ENCODE measurements at regions not wholly inside any gene's neighbourhood (a gene's known extent, or its start where the extent isn't known, plus 50 kb on each side); places are given as distances from the start of the nearest gene placed in this dataset.

DNA sequence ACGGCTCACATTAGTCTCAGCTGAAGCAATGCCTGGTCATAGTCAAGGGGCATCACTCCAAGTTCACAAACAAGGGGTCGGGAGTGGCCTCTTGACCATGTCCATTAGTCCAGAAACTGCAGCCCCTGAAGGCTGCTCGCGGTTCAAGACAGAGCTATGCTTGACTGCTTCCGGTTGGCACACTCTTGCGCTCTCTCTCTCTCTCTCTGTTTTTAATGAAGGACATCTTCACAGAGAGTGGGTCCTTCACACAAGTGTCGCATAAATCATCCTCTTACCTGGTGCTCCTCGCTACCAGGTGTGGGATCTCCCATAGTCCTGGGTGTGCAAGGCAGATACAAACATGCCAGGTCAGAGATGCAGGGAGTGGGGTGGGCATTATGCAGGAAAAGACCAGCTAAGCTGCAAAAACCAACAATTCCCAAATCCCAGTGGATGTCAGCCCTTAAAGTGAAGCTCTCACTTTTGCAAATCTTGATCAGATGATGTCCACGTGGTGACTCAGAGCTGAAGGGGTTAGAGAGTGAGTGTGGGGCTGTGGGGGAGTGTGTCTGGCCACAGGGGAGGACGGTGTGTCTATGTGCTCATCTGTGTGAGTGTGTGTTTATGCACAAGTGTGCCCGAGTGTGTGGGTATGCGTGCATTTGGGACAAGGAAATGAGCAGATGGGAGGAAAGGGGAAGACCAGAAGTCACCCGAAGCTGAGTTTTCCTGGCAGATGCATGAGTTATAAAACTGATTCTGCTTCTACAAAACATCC lies 83.7 kb upstream of the PPP2R2D start:
- no peaks in the 10 kb centered on the region for H3K36me3 ChIP-seq (ENCODE audit: control insufficient read depth in 4 of 4, insufficient read depth in 4 of 4, low read length in 4 of 4)
- no peak for ATAC-seq (ENCODE audit: insufficient read depth, low FRiP score)
- no peak for DNase-seq
- no peak overlapping the region for H3K9ac ChIP-seq (ENCODE audit: insufficient read depth in 1 of 2, low read length in 2 of 2)
- H3K9me3 ChIP-seq (ENCODE audit: control insufficient read depth in 4 of 4, insufficient read depth in 3 of 4, low read length in 3 of 4) = peaks cover 0 to 9% (median 0%) of the 10 kb centered on the region in 4 donors
- TF ChIP-seq, protein P1, sequence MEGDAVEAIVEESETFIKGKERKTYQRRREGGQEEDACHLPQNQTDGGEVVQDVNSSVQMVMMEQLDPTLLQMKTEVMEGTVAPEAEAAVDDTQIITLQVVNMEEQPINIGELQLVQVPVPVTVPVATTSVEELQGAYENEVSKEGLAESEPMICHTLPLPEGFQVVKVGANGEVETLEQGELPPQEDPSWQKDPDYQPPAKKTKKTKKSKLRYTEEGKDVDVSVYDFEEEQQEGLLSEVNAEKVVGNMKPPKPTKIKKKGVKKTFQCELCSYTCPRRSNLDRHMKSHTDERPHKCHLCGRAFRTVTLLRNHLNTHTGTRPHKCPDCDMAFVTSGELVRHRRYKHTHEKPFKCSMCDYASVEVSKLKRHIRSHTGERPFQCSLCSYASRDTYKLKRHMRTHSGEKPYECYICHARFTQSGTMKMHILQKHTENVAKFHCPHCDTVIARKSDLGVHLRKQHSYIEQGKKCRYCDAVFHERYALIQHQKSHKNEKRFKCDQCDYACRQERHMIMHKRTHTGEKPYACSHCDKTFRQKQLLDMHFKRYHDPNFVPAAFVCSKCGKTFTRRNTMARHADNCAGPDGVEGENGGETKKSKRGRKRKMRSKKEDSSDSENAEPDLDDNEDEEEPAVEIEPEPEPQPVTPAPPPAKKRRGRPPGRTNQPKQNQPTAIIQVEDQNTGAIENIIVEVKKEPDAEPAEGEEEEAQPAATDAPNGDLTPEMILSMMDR (IDR thresholded peaks at IDR 0.05; ENCODE audit: control extremely low read depth, extremely low read depth) = no peak
- 66 to 73% methylated on average over 13 of the region's 13 CpGs for WGBS, 2 donors
- no peaks in the 10 kb centered on the region for H3K4me1 ChIP-seq (ENCODE audit: control insufficient read depth in 5 of 5, insufficient read depth in 5 of 5, low read length in 5 of 5)
- H3K27ac ChIP-seq (ENCODE audit: low read depth in 1 of 2, low read length in 1 of 2) = no peak overlapping the region
- peaks cover 0 to 20% (median 3%) of the 10 kb centered on the region in 3 donors for H3K27me3 ChIP-seq (ENCODE audit: control insufficient read depth in 3 of 3, insufficient read depth in 3 of 3, low read length in 2 of 3)
- H3K4me3 ChIP-seq = no peak overlapping the region

DNA sequence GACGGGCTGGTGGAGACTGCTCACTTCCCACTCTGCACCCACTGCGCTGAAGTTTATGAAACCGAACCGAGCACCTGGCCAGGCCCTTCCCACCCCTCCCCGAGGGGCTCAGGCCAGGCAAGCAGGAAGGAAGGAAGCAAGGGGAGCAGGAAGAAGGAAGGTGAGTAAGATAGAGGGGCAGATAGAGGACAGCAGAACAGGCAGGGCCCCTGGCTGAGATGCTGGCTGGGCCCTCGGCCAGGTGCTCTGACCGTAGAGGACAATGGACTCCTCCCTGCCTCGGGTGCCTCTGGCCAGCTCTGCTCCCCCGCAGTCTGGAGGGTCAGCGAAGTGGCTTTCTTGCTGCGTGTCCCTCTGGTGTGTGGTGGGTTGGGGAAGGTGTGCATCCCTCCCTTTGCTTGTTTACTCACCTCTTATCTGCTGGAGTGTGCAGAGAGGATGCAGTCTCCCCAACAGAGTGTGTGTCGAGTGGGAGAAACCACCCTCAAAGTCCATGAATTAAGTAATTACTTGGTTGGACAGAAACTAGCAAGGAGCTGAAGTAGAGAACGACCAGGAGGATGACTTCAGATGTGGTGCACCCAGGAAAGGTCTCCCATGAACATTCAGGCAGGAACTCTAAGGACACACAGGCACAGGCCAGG lies 82.8 kb upstream of the PPP2R2D start:
- TF ChIP-seq, protein P1 (IDR thresholded peaks at IDR 0.05; ENCODE audit: control extremely low read depth, extremely low read depth) = no peak
- Histone ChIP-seq H3K4me1 (ENCODE audit: control insufficient read depth in 5 of 5, insufficient read depth in 5 of 5, low read length in 5 of 5) (no peaks in the 10 kb centered on the region), H3K27ac (ENCODE audit: low read depth in 1 of 2, low read length in 1 of 2) (no peak overlapping the region), H3K36me3 (ENCODE audit: control insufficient read depth in 4 of 4, insufficient read depth in 4 of 4, low read length in 4 of 4) (no peaks in the 10 kb centered on the region), H3K27me3 (ENCODE audit: control insufficient read depth in 3 of 3, insufficient read depth in 3 of 3, low read length in 2 of 3) (peaks cover 2 to 20% (median 3%) of the 10 kb centered on the region in 3 donors), H3K9ac (ENCODE audit: insufficient read depth in 1 of 2, low read length in 2 of 2) (no peak overlapping the region), H3K9me3 (ENCODE audit: control insufficient read depth in 4 of 4, insufficient read depth in 3 of 4, low read length in 3 of 4) (peaks cover 0 to 10% (median 0%) of the 10 kb centered on the region in 4 donors), H3K4me3 (no peak overlapping the region)
- ATAC-seq (ENCODE audit: insufficient read depth, low FRiP score) = no peak
- DNase-seq = no peak
- 57 to 60% methylated on average over 13 of the region's 13 CpGs for WGBS, 2 donors

- TF ChIP-seq, protein P1 (IDR thresholded peaks at IDR 0.05; ENCODE audit: control extremely low read depth, extremely low read depth) = no peak
- WGBS, 2 donors = 83 to 89% methylated on average over 22 of the region's 22 CpGs
- H3K4me1 ChIP-seq (ENCODE audit: control insufficient read depth in 5 of 5, insufficient read depth in 5 of 5, low read length in 5 of 5) = no peaks in the 10 kb centered on the region
- H3K27ac ChIP-seq (ENCODE audit: low read depth in 1 of 2, low read length in 1 of 2) = no peak overlapping the region
- H3K9me3 ChIP-seq (ENCODE audit: control insufficient read depth in 4 of 4, insufficient read depth in 3 of 4, low read length in 3 of 4) = peaks cover 0 to 10% (median 0%) of the 10 kb centered on the region in 4 donors
- H3K36me3 ChIP-seq (ENCODE audit: control insufficient read depth in 4 of 4, insufficient read depth in 4 of 4, low read length in 4 of 4) = no peaks in the 10 kb centered on the region
- DNase-seq (no peak), ATAC-seq (ENCODE audit: insufficient read depth, low FRiP score) (no peak)
- H3K4me3 ChIP-seq = no peak overlapping the region
- H3K9ac ChIP-seq (ENCODE audit: insufficient read depth in 1 of 2, low read length in 2 of 2) = no peak overlapping the region
- H3K27me3 ChIP-seq (ENCODE audit: control insufficient read depth in 3 of 3, insufficient read depth in 3 of 3, low read length in 2 of 3) = peaks cover 3 to 20% (median 4%) of the 10 kb centered on the region in 3 donors
Measured at GRCh38 chr10:131818510-131819234, 82.1 kb upstream of the PPP2R2D start.
